H1 (cell line): ENCODE measurements at regions not wholly inside any gene's neighbourhood (a gene's known extent, or its start where the extent isn't known, plus 50 kb on each side); places are given as distances from the start of the nearest gene placed in this dataset.

ENCODE experiments used
- CTCF ChIA-PET: fragments of 300-600 bp; sonication (Branson Sonifier 250); formaldehyde crosslinking; loops from one replicate; lab custom pipeline; 2021; ENCODE audit not compliant: partially characterized antibody; lab: Charles Lee
- POLR2A ChIA-PET: fragments of 300-600 bp; sonication (Branson Sonifier 250); formaldehyde crosslinking; loops from one replicate; lab custom pipeline; 2021; ENCODE audit warnings: inconsistent platforms; ENCODE audit not compliant: partially characterized antibody; lab: Charles Lee
- DNase-seq, 2 experiments: peaks; one replicate each; pipeline versions ENCODE4 v3.0.0 to v3.0.0-alpha.2; 2010 to 2022; ENCODE audit warnings: low spot score in 2 of 2, low read depth in 1 of 2, mixed read lengths in 1 of 2
- FAIRE-seq: peaks from 2 replicates; lab custom pipeline; 2011; peaks lifted over from hg19 to GRCh38; lab: Jason Lieb, UNC
- H2AFZ ChIP-seq: 2 replicates; pipeline ENCODE4 v1.8.1; 2012; ENCODE audit warnings: low read length, inconsistent platforms
- H2AK5ac ChIP-seq: 2 replicates; pipeline ENCODE4 v1.6.1; 2013; ENCODE audit warnings: low read depth, low read length
- H2BK120ac ChIP-seq: replicated peaks from 2 replicates; pipeline ENCODE3; 2013; ENCODE audit warnings: low read depth, low read length, inconsistent platforms
- H2BK12ac ChIP-seq: 2 replicates; pipeline ENCODE4 v1.6.1; 2013; ENCODE audit warnings: low read depth, low read length
- H2BK15ac ChIP-seq: 2 replicates; pipeline ENCODE4 v1.6.1; 2013; ENCODE audit warnings: low read length
- H2BK20ac ChIP-seq: 2 replicates; pipeline ENCODE4 v1.6.1; 2013; ENCODE audit warnings: low read length
- H2BK5ac ChIP-seq: 2 replicates; pipeline ENCODE4 v1.6.1; 2013; ENCODE audit warnings: low read depth, low read length
- H3K14ac ChIP-seq: 2 replicates; pipeline ENCODE4 v1.6.1; 2013; ENCODE audit warnings: inconsistent platforms; ENCODE audit not compliant: insufficient read length
- H3K18ac ChIP-seq: 2 replicates; pipeline ENCODE4 v1.6.1; 2013; ENCODE audit warnings: low read length; ENCODE audit errors: extremely low read depth
- H3K23ac ChIP-seq: 2 replicates; pipeline ENCODE4 v1.6.1; 2013; ENCODE audit warnings: inconsistent platforms; ENCODE audit not compliant: insufficient read length
- H3K23me2 ChIP-seq: 2 replicates; pipeline ENCODE4 v1.6.1; 2013; ENCODE audit warnings: low read depth, low read length
- H3K27ac ChIP-seq: 2 replicates; pipeline ENCODE4 v1.6.1; 2011; ENCODE audit warnings: low read depth, low read length, inconsistent platforms
- H3K27me3 ChIP-seq, 4 experiments: replicated peaks in 1 of 4; 1 replicate in 1 of 4; 2 replicates in 3 of 4; pipeline versions ENCODE4 v1.6.1 to v1.8.1; 2011 to 2013; ENCODE audit warnings: low read length in 3 of 4, mild to moderate bottlenecking in 3 of 4, inconsistent platforms in 2 of 4, mixed read lengths in 2 of 4, moderate library complexity in 1 of 4; ENCODE audit not compliant: control insufficient read depth in 3 of 4, insufficient read depth in 3 of 4; ENCODE audit errors: extremely low read depth in 1 of 4
- H3K36me3 ChIP-seq, 4 experiments: 2 replicates each; pipeline versions ENCODE4 v1.6.1 to v1.8.1; 2011 to 2013; ENCODE audit warnings: mild to moderate bottlenecking in 4 of 4, low read length in 3 of 4, moderate library complexity in 2 of 4, control low read depth in 1 of 4, inconsistent platforms in 1 of 4; ENCODE audit not compliant: insufficient read depth in 4 of 4, control insufficient read depth in 2 of 4
- H3K4ac ChIP-seq: replicated peaks from 2 replicates; pipeline ENCODE3; 2013; ENCODE audit warnings: low read length, low read depth, mixed read lengths, inconsistent platforms; ENCODE audit not compliant: insufficient read length
- H3K4me1 ChIP-seq, 4 experiments: replicated peaks in 1 of 4; 1 replicate in 1 of 4; 2 replicates in 3 of 4; pipeline versions ENCODE4 v1.6.1 to v1.8.1; 2011 to 2013; ENCODE audit warnings: low read length in 3 of 4, inconsistent platforms in 2 of 4, mixed read lengths in 1 of 4; ENCODE audit not compliant: insufficient read depth in 4 of 4, control insufficient read depth in 3 of 4
- H3K4me2 ChIP-seq, 2 experiments: 2 replicates each; pipeline versions ENCODE4 v1.6.1 to v1.8.1; 2011 to 2013; ENCODE audit warnings: low read depth in 2 of 2, low read length in 2 of 2, control low read depth in 1 of 2, inconsistent platforms in 1 of 2, mild to moderate bottlenecking in 1 of 2; ENCODE audit not compliant: insufficient read depth in 1 of 2
- H3K4me3 ChIP-seq, 4 experiments: fragments of 200-600, 300-600 bp in 1 of 4; sonication (generic), shearing (Covaris generic), sonication (Bioruptor Twin) in 1 of 4; 2 replicates each; pipeline versions ENCODE4 v1.5.1 to v1.8.1; 2011 to 2016; ENCODE audit warnings: low read length in 4 of 4, low read depth in 3 of 4, control low read depth in 2 of 4, inconsistent platforms in 2 of 4, mild to moderate bottlenecking in 2 of 4, mixed read lengths in 1 of 4, moderate library complexity in 1 of 4; ENCODE audit not compliant: insufficient read depth in 2 of 4; ENCODE audit errors: extremely low read depth in 1 of 4
- H3K56ac ChIP-seq: replicated peaks from 2 replicates; pipeline ENCODE3; 2013; ENCODE audit warnings: low read depth, mild to moderate bottlenecking, mixed read lengths, low read length, inconsistent platforms; ENCODE audit not compliant: insufficient read length
- H3K79me1 ChIP-seq: 2 replicates; pipeline ENCODE4 v1.6.1; 2013; ENCODE audit warnings: low read depth, low read length, control low read depth
- H3K79me2 ChIP-seq, 2 experiments: 2 replicates each; pipeline versions ENCODE4 v1.6.1 to v1.8.1; 2012 to 2013; ENCODE audit warnings: low read length in 2 of 2, mild to moderate bottlenecking in 2 of 2, inconsistent platforms in 1 of 2; ENCODE audit not compliant: insufficient read depth in 2 of 2, control insufficient read depth in 1 of 2
- H3K9ac ChIP-seq, 4 experiments: replicated peaks in 1 of 4; 1 replicate in 1 of 4; 2 replicates in 3 of 4; pipeline versions ENCODE4 v1.6.1 to v1.8.1; 2011 to 2013; ENCODE audit warnings: low read depth in 3 of 4, low read length in 3 of 4, control low read depth in 2 of 4, mild to moderate bottlenecking in 2 of 4, moderate library complexity in 2 of 4, inconsistent platforms in 1 of 4; ENCODE audit errors: extremely low read depth in 1 of 4
- H3K9me3 ChIP-seq, 2 experiments: 2 replicates each; pipeline versions ENCODE4 v1.6.1 to v1.8.1; 2012 to 2013; ENCODE audit warnings: mild to moderate bottlenecking in 2 of 2, moderate library complexity in 2 of 2, control low read depth in 1 of 2, inconsistent platforms in 1 of 2, low read depth in 1 of 2, low read length in 1 of 2, mixed read lengths in 1 of 2; ENCODE audit not compliant: insufficient read depth in 2 of 2
- H4K20me1 ChIP-seq, 2 experiments: replicated peaks in 1 of 2; 2 replicates each; pipeline versions ENCODE3 to v1.8.1; 2011 to 2013; ENCODE audit warnings: inconsistent platforms in 2 of 2, low read length in 2 of 2, mild to moderate bottlenecking in 1 of 2; ENCODE audit not compliant: insufficient read depth in 2 of 2, control insufficient read depth in 1 of 2
- H4K5ac ChIP-seq: 2 replicates; pipeline ENCODE4 v1.6.1; 2013; ENCODE audit warnings: low read length, low read depth, mixed read lengths, inconsistent platforms; ENCODE audit not compliant: insufficient read length
- H4K8ac ChIP-seq: 2 replicates; pipeline ENCODE4 v1.8.0; 2013; ENCODE audit warnings: mild to moderate bottlenecking, moderate library complexity, low read length, inconsistent platforms; ENCODE audit not compliant: insufficient read depth; ENCODE audit errors: extremely low read depth
- H4K91ac ChIP-seq: replicated peaks from 2 replicates; pipeline ENCODE3; 2013; ENCODE audit warnings: low read length, mixed read lengths, inconsistent platforms; ENCODE audit not compliant: insufficient read length
- ZNF274 ChIP-seq: IDR thresholded peaks from 2 replicates; pipeline ENCODE4 v1.7.0; 2012; ENCODE audit warnings: low read length, borderline replicate concordance; ENCODE audit errors: extremely low read depth
- WGBS, 2 experiments: shearing (Covaris generic) in 1 of 2; methylation state at CpG; one replicate each; pipeline versions ENCODE4 v1.1.6 to v1.1.7; 2013 to 2015; ENCODE audit warnings: low lambda C conversion rate in 2 of 2, mixed read lengths in 2 of 2, inconsistent platforms in 1 of 2, low coverage in 1 of 2, missing lambda C conversion rate in 1 of 2; ENCODE audit not compliant: insufficient replicate concordance in 2 of 2, insufficient coverage in 1 of 2, insufficient read length in 1 of 2; ENCODE audit errors: extremely low coverage in 1 of 2, missing lambda C conversion rate in 1 of 2; 5-methylcytosine and 5-hydroxymethylcytosine counted together

DNA sequence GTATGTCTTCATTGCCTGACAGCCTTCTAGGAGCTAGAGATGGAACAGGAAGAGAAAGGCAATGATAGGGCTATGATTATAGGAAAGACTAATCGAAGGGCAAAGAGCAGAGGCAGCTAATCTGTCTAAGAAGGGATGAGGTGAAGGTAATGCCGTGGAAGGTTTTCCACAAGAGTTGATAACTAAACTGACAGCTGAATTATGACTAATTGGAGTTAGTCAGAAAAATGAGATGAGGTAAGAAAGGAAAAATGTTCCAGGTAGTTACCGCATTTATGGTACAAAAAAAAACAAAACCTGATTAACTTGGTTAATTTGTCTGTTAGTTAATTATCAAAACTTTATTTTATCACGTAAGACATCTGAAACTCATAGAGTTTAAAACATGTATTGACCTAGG is 260.3 kb downstream of the SLITRK6 start:
- H3K4ac ChIP-seq: no peak overlapping the region
- H2BK20ac ChIP-seq: no peak overlapping the region
- WGBS, 2 experiments: 93% methylated on average over 4 of the region's 4 CpGs; no CpG with 5 or more reads in 1 of the 2 experiments
- no peak overlapping the region for H2BK120ac ChIP-seq
- no peak overlapping the region for H3K4me3 ChIP-seq
- H3K14ac ChIP-seq: no peak overlapping the region
- no peak overlapping the region for H2AK5ac ChIP-seq
- no peaks in the 10 kb centered on the region for H3K4me1 ChIP-seq
- H4K20me1 ChIP-seq: no peaks in the 10 kb centered on the region
- no peak overlapping the region for H2BK12ac ChIP-seq
- no peak overlapping the region for H2BK5ac ChIP-seq
- H4K8ac ChIP-seq: no peak overlapping the region
- no peak overlapping the region for H3K18ac ChIP-seq
- no peak overlapping the region for H3K56ac ChIP-seq
- no peak overlapping the region for H4K5ac ChIP-seq
- H3K79me1 ChIP-seq: no peaks in the 10 kb centered on the region
- H3K23ac ChIP-seq: no peak overlapping the region
- DNase-seq: no peak
- ChIA-PET POLR2A (no interaction called here), CTCF (no interaction called here)
- H3K23me2 ChIP-seq: no peaks in the 10 kb centered on the region
- H3K36me3 ChIP-seq: no peaks in the 10 kb centered on the region
- FAIRE-seq: no peak
- no peak overlapping the region for H3K27ac ChIP-seq
- no peak overlapping the region for H2AFZ ChIP-seq
- H3K9ac ChIP-seq: no peak overlapping the region
- no peaks in the 10 kb centered on the region for H3K79me2 ChIP-seq
- peaks cover 0 to 1% (median 0%) of the 10 kb centered on the region in 4 experiments; a peak in 1 of 7 replicates for H3K27me3 ChIP-seq
- no peak for TF ChIP-seq ZNF274
- TF ChIP-seq, all 59 proteins: peak for 0
- Histone ChIP-seq H4K91ac (no peak overlapping the region), H3K4me2 (no peak overlapping the region), H2BK15ac (no peak overlapping the region), H3K9me3 (no peaks in the 10 kb centered on the region)
